A172 (cell line): ENCODE measurements at regions not wholly inside any gene's neighbourhood (a gene's known extent, or its start where the extent isn't known, plus 50 kb on each side); places are given as distances from the start of the nearest gene placed in this dataset.
A peak's percentile ranks its signal among the peaks of the same experiment; 100 is the strongest.
"Not testable (repeated sequence)": the region's sequence is repeated elsewhere in the genome, so short reads cannot be mapped to it uniquely, and the experiment has no call there.

ENCODE experiments used
- DNase-seq: peaks from one replicate; pipeline ENCODE4 v3.0.0-alpha.2; 2015; ENCODE audit warnings: low spot score

DNA sequence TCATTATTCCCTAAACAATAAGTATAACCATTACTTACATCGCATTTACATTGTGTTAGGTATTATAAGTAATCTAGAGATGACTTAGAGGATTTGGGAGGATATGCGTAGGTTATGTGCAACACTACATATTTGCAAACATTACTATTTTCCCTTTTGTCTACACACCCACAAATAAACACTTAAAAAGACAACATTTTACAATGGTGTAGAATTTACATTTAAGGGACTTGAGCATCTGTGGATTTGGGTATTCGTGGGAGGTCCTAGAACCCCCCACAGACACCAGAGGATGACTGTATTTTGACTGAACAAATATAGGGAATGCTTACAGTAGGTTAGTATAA, 220.2 kb upstream of the MYO3A start:
- DNase-seq, result no peak

DNA sequence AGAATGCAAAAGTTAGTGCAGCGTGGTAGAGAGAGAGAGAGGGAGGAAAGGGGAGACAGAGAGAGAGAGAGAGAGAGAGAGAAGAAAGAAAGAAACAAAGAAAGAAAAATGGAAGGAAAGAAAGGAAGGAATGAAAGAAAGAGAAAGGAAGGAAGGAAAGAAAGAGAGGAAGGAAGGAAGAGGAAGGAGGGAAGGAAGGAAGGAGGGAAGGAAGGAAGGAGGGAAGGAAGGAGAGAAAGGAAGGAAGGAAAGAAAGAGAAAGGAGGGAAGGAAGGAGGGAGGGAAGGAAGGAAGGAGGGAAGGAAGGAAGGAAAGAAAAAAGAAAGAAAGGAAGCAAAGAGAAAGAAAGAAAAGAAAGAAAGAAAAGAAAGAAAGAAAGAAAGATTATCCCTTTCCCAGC, 209.8 kb upstream of the MYO3A start:
- no peak for DNase-seq

DNA sequence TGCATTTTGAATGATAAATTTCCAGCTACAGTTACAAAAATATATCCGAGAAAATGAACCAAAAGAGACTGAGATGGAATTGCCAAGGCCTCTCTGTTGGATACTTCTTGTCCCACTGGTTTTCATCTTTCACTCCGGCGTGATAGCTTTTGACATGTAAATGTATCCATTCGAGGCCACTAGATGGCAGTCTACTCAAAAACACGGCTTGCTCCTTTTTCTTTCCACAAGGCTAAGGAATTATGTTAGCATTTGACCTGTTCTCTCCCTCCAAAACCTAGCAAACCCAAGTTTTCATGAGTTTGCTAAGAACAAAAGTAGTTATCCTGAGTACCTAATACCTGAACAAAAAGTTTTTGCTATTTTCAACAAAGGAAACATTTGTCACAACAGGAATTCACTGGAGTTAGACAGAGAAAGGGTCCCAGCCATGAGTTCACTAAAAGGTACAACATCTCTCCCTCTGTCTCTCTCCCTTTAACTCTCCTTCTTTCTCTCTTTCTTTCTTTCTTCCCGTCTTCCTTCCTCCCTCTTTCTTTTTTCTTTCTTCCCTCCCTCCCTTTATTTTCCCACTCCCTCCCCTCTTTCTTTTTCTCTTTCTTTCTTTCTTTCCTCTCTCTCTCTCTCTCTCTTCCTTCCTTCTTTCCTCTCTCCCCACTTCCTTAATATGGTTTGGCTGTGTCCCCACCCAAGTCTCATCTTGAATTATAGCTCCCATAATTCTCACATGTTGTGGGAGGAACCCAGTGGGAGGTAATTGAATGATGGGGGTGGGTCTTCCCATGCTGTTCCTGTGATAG, 207.9 kb upstream of the MYO3A start:
- DNase-seq, result peak; percentile 55

DNA sequence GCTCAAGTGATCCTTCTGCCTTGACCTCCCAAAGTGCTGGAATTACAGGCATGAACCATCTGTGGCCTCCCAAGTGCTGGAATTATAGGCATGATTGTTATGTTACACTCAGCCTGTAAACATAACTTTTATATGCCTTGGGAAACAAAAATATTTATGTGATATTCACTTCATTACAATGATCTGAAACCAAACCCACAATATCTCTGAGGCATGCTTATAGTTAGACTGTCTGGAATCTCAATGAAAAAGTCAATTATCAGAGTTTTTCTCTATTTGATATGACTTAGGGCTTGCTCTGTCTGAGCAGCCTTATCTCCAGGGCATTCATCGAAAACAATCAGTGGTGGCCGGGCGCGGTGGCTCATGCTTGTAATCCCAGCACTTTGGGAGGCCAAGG, 195.3 kb upstream of the MYO3A start:
- no peak for DNase-seq

DNA sequence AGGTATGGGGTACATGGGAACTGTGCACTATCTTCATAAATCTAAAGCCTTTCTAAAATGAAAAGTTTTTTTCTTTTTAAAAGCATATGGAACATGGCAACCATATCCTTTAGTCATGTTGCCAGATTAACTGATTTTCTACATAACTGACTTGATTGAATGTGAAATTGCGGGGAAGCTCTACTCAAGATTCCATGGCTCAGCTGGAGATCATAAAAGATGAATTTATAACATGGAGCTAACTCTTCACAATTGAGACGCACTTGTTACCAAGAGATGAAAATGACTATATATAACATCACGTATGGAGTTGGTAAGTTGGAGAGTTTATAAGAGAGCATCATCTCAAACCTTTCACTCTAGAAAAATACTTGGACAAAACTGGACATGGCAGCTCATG, 190.2 kb upstream of the MYO3A start:
- DNase-seq, result no peak

DNA sequence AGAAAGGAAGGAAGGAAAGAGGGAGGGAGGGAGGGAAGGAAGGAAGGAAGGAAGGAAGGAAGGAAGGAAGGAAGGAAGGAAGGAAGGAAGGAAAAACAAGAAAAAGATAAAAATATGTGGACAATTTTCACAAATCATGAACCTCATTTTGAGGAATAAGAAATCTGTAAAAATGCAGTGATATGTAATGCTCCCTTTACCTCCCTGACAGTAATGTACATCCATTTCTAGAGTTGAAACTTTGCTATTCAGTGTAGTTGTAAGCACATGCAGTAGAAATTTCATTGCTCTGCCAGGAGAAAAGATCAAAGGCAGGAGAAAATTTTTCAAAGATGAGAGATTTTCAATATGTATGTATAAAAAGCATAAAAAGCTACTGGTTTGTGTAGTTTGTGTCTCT, 189.5 kb upstream of the MYO3A start:
- no peak for DNase-seq

DNA sequence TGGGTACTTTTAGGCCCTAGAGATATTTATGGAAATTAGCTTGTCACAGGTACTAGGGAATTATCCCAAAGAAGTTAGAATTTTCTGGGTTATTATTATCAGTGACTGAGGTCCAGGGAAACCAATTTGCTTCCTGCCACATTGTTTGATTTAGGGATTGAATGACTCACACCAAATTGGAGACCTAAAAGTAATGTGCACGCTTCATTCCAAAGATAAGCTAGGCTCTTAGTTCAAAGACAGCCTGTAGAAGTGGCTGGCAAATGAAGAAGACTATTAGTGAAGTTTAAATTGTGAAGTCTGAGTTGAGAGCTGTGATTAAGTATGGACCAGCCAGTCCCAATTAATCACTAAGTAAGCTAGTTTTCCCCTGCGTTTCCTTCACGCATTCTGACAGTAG, 188.1 kb upstream of the MYO3A start:
- no peak for DNase-seq

DNA sequence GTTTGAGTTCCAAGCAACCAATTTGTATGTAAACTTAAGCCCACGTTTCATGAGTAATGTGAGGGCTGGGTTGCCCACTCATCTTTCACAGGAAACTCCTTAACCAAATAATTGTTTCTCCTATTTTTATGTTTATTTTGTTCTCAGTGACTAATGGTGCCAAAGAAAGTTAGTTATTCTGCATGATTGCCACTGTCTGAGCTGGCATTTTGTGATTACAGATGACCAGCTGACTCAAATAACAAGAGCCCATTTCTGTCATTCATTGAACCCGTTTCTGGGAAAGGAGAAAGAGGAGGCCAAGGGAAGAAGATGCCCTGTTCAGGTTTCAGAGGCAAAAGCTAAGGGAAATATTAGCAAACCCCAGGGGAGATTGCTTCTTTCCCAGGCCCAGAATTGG, 186.9 kb upstream of the MYO3A start:
- DNase-seq, result peak; percentile 14

DNA sequence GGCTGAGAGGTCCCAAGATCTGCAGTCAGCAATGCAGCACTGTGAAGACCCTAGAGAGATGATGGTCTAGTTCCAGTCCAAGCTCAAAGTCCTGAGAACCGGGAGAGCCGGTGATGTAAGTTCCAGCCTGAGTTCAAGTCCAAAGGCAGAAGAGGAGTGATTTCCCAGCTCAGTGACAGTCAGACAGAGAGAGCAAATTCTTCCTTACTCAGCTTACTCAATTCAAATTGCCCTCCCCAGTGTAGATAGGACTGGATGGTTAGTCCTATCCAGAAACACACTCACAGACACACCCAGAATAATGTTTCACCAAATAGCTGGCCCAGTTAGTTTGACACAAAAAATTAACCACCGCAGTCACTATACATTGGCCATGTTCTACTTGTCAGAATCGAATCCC, 185.5 kb upstream of the MYO3A start:
- DNase-seq, result no peak

DNA sequence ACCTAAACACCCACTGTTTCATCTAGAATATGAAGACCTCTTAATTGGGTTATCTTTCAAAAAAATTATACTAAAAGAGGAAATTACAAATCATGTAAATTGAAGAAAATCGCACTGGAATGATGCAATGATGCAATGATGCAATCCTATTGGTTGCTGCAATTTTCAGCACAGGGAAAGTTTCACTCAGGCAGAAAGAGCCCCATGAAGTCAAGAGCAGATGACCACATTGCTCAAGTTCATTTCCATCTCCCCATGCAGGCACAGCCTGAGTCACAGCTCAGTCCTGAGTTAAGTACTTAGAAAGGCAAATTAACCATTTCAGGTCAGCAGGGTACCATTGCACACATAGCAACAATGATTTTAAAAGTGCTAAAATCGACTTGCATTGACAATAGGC, 180.3 kb upstream of the MYO3A start:
- DNase-seq, result no peak

DNA sequence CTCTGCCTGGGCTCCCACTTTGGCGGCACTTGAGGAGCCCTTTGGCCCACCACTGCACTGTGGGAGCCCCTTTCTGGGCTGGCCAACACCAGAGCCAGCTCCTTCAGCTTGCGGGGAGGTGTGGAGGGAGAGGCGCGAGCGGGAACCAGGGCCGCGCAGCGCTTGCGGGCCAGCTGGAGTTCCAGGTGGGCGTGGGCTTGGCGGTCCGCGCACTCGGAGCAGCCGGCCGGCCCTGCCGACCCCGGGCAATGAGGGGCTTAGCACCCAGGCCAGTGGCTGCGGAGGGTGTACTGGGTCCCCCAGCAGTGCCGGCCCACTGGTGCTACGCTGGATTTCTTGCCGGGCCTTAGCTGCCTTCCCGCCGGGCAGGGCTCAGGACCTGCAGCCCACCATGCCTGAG, 178.2 kb upstream of the MYO3A start:
- not testable (repeated sequence) for DNase-seq

DNA sequence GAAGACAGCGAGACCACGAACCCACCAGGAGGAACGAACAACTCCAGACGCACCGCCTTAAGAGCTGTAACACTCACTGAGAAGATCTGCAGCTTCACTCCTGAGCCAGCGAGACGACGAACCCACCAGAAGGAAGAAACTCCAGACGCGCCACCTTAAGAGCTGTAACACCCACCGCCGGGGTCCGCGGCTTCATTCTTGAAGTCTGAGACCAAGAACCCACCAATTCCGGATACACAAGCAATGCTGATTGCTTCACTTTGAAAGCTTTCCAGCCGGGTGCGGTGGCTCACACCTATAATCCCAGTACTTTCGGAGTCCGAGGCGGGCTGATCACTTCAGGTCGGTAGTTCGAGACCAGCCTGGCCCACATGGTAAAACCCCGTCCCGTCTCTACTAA, 177.2 kb upstream of the MYO3A start:
- DNase-seq, result no peak

DNA sequence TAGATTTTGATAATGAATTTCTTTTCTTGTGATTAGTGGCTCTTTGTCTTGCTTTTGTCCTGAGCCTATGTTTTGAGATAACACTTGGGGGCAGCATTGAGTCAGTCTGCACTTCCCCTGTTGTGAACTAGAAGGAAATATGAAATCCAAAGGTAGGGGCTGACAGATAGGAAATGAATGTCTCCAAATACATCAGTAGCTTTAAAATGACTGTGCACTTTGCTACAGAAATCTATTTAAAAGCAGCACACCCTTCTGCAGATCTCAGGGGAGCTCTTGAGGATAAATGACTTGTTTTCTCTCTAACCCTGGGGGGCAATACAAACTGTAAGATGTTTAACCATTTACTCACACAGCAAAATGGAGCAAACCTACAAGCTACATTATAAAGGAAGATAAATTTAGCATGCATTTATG, 176.0 kb upstream of the MYO3A start:
- DNase-seq, result peak; percentile 50

DNA sequence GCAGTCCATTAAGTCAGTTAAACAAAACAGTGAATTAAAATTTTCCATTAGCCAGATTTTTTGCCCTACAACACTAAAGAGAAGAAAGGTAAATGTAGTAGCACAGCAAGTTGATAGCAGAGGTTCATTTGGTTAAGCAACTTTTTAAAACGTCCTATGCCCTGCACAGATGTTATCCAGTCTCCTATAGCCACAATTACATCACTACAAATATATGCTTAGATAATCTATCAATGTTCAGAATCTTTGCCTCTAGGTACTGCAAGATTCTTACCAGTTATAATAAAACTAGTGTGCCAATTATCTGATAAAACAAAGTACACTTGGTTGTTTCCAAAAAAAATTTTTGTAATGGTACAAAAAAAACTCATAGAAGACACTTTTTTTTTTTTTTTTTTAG, 175.5 kb upstream of the MYO3A start:
- no peak for DNase-seq

DNA sequence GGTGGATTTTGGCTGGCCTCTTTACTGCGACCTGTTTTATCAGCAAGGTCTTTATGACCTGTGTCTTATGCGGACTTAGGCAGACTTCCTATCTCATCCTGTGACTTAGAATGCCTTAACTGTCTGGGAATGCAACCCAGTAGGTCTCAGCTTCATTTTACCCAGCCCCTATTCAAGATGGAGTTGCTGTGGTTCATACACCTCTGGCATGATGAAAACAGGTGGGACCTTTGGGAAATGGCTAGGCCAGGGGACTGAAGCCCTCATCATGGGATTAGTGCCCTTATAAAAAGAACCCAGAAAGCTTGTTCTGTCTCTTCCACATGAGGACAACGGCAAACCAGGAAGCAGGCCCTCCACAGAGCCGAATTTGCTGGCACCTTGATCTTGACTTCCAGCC, 172.1 kb upstream of the MYO3A start:
- DNase-seq, result no peak

DNA sequence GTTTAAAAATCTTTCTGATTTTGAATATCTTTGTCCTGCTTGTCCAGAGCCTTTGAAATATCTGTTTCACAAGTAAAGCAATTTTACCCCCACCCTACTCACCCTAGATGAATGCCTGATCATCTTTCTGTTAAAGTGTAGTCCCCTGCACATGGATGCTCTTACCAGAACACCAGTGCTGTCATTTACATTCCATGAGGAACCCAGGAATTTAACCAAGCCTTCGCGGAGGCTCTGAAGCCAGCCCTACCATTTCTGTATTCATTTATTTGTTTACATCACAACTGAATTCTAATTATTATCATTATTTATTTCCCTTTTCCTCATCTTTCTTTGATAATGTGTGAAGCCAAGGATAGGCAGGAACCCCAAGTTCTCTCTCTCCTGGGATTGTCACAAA, 167.8 kb upstream of the MYO3A start:
- no peak for DNase-seq

DNA sequence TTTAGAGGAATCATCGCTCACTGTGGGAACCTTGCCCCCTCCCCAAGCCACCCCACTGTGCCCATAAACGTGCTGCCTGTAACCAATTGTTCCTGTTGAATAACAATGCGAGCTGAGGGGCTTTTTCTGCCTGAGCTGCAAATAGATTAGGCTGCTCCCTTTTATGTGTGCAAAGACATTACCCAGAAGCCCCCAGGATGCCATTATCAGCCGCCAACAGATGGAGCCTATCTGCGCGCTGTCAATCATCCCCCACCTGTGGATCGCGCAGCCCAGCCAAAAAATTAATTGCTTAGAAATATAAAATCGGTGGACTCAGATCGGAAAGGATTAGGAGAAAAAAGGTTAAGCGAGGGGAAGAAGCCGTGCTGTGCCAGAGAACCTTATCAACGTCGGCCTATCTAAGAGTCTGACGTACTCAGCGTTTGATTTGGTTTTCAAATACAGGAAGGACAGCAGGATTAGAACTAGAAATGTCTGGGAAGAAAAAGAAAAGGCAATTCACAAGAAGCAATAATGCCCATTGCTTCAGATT, 167.3 kb upstream of the MYO3A start:
- no peak for DNase-seq

DNA sequence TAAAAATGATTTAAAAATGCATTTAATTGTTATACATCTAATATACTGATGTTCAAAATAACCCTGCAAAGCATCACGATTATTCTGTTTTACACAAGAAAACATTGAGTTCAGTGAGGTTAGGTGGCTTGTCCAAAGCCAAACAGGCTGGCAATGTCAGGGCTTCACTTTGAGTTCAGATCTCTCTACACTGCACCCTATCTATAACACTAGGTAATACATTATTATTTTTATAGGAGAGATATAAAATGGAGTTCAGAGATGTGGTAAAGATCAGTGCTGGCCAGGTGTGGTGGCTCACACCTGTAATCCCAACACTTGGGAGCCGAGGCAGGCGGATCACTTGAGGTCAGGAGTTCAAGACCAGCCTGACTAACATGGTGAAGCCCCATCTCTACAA, 165.9 kb upstream of the MYO3A start:
- DNase-seq, result no peak

DNA sequence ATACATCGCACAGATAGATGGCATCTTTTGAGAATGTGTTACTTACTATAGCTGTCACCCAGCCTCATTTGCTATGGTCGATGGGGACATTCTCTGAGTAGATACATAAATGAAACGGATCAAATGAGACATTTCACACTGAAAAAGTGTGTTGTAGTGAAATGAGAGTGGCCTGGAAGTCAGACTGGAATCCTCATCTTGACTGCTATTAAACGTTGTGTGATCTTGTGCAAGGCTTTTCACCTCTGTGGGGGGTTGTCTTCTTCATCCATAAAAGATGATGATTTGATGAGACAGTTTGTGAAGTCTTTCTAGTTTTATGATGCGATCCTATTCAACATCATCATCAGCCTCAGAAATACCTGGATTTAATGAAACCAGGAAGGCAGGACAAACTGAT, 155.4 kb upstream of the MYO3A start:
- DNase-seq, result no peak

DNA sequence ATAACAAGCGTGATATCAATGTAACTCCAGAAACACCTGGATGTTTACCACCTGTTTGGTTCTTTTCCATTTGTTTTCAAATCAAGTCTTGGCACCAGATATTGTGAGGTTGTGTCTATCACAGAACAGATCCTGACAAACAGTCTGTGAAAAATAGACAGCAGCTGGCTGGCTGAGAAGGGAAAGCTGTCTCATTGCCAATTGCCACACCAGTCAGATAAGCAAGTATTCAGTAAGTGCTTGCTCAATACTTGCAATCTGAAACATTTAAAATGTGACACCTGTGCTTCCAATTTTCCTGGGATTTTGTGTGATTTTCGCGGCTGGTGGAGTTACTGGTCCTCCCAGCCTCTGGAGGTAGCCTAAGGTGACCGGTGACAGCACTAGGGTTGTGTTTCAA, 147.9 kb upstream of the MYO3A start:
- DNase-seq, result no peak

DNA sequence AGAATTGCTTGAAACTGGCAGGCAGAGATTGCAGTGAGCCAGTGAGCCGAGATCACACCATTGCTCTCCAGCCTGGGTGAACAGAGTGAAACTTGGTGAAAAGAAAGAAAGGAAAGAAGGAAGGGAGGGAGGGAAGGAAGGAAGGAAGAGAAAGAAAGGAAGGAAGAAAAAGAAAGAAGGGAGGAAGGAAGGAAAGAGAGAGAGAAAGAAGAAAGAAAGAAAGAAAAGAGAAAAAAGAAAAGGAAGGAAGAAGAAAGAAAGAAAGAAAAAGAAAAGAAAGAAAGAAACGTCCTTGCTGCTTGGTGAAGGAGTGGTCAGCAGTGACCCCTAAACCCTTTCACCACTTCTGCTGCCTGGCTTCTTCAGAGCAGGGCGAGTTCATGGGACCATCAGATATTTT, 147.1 kb upstream of the MYO3A start:
- no peak for DNase-seq

DNA sequence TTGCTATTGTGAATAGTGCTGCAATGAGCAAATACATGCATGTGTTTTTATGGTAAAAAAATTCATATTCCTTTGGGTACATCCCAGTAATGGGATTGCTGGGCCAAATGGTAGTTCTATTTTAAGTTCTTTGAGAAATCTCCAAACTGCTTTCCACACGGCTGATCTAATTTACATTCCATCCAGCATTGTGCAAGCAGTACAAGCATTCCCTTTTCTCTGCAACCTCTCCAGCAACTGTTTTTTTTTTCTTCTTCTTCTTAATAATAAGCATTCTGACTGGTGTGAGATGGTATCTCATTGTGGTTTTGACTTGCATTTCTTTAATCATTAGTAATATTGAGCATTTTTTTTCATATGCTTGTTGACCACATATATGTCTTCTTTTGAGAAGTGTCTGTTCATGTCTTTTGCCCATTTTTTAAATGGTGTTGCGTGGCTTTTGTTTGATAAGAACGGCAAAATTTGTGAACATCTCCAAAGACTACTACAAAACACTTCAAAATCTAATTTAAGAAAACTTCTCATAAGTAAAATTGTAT, 136.1 kb upstream of the MYO3A start:
- DNase-seq, result no peak

DNA sequence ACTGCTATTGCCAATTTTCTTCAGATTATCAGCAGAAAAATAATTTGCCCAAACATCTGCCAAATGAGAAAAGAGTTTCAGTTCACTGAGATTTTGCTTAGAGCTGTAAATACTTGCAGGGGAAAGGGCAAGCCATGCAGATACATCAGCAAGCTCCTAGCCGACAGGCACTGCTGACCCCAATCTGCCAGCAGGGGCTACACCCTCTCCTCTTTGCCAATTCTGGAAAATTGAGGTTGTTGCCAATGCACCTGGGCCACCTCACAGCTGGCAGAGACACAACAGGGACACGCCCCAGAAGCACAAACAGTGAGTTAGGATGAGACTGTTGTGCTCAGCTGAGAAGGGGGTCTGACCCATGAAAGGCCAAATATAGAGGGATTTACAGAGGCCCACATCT, 129.5 kb upstream of the MYO3A start:
- no peak for DNase-seq

DNA sequence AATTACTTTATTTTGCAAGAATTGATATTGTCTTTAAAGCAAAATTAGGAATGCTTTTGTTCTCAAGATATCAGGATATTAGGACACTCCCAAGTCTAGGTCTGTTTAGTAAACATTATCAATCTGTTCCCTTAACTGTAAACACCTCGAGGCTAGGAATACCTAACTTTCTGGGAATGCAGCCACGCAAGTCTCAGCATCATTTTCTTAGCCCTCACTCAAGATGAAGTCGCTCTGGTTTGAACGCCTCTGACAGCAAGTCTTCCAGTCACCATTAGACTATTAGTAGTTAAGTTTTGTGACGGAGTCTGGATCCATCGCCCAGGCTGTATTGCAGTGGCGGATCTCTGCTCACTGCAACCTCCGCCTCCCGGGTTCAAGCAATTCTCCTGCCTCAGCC, 128.0 kb upstream of the MYO3A start:
- DNase-seq, result no peak
